Neural crest cell (in vitro differentiated cells): ENCODE measurements at regions not wholly inside any gene's neighbourhood (a gene's known extent, or its start where the extent isn't known, plus 50 kb on each side); places are given as distances from the start of the nearest gene placed in this dataset.

Experiments used
- DNase-seq: peaks from one replicate; pipeline ENCODE4 v3.0.0; 2021; ENCODE audit warnings: low read depth, mixed read lengths, low spot score
- H3K27ac Mint-ChIP-seq: one replicate; pipeline ENCODE4 v1.8.0; 2021; ENCODE audit warnings: mild to moderate bottlenecking, mixed read lengths; ENCODE audit not compliant: unreplicated experiment
- H3K27me3 Mint-ChIP-seq: 2 replicates; pipeline ENCODE4 v1.8.0; 2021; ENCODE audit warnings: low read depth, mild to moderate bottlenecking, mixed read lengths
- H3K36me3 Mint-ChIP-seq: 2 replicates; pipeline ENCODE4 v1.8.0; 2021; ENCODE audit warnings: low read depth, mild to moderate bottlenecking, mixed read lengths
- H3K4me1 Mint-ChIP-seq: 2 replicates; pipeline ENCODE4 v1.8.0; 2021; ENCODE audit warnings: mixed read lengths
- H3K4me3 Mint-ChIP-seq: one replicate; pipeline ENCODE4 v1.8.0; 2021; ENCODE audit warnings: mild to moderate bottlenecking, mixed read lengths
- H3K9me3 Mint-ChIP-seq: 2 replicates; pipeline ENCODE4 v1.8.0; 2021; ENCODE audit warnings: mixed read lengths
- CTCF ChIP-seq: fragments of 200-600 bp; sonication (generic); conservative IDR thresholded peaks from 2 replicates; pipeline ENCODE4 v1.5.0; 2021; ENCODE audit warnings: antibody characterized with exemption, mild to moderate bottlenecking

DNA sequence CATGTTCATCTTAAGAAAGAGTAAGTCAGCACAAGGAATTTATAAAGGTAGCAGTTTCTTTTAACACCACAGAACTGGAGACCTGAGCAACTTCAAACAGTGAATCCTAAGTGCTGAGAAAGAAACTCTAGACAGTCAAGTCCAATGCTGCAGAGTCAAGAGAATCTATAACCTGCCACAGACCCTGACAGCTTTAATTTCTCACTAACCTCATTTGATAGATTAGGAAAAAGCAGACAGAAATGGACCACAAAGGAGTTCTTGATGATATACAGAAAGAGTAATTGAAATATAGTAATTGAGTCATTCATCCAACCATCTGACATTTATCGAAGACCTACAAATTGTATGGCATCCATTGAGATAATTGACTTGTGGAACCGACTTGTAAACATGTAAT, 847.0 kb downstream of the SORCS1 start:
- no peaks in the 10 kb centered on the region for H3K9me3 Mint-ChIP-seq
- no peak overlapping the region for H3K4me3 Mint-ChIP-seq
- no peaks in the 10 kb centered on the region for H3K4me1 Mint-ChIP-seq
- H3K27me3 Mint-ChIP-seq, result no peaks in the 10 kb centered on the region
- no peak for TF ChIP-seq CTCF
- H3K36me3 Mint-ChIP-seq, result no peaks in the 10 kb centered on the region
- DNase-seq, result no peak
- no peak overlapping the region for H3K27ac Mint-ChIP-seq

GRCh38 chr10:106313041-106313440, 851.5 kb downstream of the SORCS1 start:
- no peak overlapping the region for H3K27ac Mint-ChIP-seq
- no peaks in the 10 kb centered on the region for H3K36me3 Mint-ChIP-seq
- H3K4me3 Mint-ChIP-seq, result no peak overlapping the region
- no peak for TF ChIP-seq CTCF
- no peaks in the 10 kb centered on the region for H3K9me3 Mint-ChIP-seq
- DNase-seq, result no peak
- H3K27me3 Mint-ChIP-seq, result no peaks in the 10 kb centered on the region
- H3K4me1 Mint-ChIP-seq, result peaks cover 13% of the 10 kb centered on the region

DNA sequence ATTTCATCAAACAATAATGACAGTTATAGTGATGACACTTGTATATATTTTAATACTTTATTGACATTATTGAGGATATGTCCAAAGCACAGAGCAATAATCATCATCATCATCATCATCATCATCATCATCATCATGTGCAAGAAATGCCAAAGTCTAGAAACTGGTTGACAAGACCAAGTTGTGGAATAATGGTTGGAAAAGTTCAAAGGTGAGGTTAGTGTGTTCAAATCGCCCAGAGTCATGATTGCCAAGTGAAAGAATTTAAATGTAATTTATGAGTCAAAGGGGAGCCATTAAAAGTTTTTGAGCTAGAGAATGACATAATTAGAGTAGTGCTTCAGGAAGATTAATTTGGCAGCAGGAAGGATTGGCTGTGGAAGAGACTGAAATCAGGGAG, 852.4 kb downstream of the SORCS1 start:
- H3K36me3 Mint-ChIP-seq, result no peaks in the 10 kb centered on the region
- H3K4me3 Mint-ChIP-seq, result no peak overlapping the region
- no peak for TF ChIP-seq CTCF
- DNase-seq, result no peak
- peaks cover 13% of the 10 kb centered on the region for H3K4me1 Mint-ChIP-seq
- H3K9me3 Mint-ChIP-seq, result no peaks in the 10 kb centered on the region
- H3K27ac Mint-ChIP-seq, result no peak overlapping the region
- no peaks in the 10 kb centered on the region for H3K27me3 Mint-ChIP-seq

- DNase-seq, result no peak
- H3K9me3 Mint-ChIP-seq, result no peaks in the 10 kb centered on the region
- no peak for TF ChIP-seq CTCF
- H3K4me3 Mint-ChIP-seq, result no peak overlapping the region
- no peaks in the 10 kb centered on the region for H3K36me3 Mint-ChIP-seq
- H3K4me1 Mint-ChIP-seq, result peaks cover 13% of the 10 kb centered on the region
- H3K27ac Mint-ChIP-seq, result no peak overlapping the region
- H3K27me3 Mint-ChIP-seq, result no peaks in the 10 kb centered on the region
Observed at GRCh38 chr10:106311590-106311989, 852.9 kb downstream of the SORCS1 start.

DNA sequence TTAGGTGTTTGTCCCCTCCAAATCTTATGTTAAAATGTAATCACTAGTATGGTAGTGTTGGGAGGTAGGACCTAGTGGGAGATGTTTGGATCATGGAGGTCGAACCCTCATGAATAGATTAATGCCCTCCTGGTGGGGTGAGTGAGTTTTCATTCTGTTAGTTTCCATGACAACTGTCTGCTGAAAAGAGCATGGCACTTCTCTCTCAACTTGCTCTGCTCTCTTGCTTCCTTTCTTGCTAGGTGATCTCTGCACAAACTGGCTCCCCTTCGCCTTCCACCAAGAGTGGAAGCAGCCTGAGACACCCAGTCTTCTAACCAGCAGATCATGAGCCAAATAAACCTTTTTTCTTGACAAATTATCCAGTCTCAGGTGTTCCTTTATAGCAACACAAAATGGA, 853.9 kb downstream of the SORCS1 start:
- no peak for DNase-seq
- peak overlapping the region; percentile 38 for H3K27ac Mint-ChIP-seq
- no peaks in the 10 kb centered on the region for H3K9me3 Mint-ChIP-seq
- peaks cover 13% of the 10 kb centered on the region for H3K4me1 Mint-ChIP-seq
- TF ChIP-seq CTCF, result no peak
- H3K36me3 Mint-ChIP-seq, result no peaks in the 10 kb centered on the region
- no peaks in the 10 kb centered on the region for H3K27me3 Mint-ChIP-seq
- no peak overlapping the region for H3K4me3 Mint-ChIP-seq

DNA sequence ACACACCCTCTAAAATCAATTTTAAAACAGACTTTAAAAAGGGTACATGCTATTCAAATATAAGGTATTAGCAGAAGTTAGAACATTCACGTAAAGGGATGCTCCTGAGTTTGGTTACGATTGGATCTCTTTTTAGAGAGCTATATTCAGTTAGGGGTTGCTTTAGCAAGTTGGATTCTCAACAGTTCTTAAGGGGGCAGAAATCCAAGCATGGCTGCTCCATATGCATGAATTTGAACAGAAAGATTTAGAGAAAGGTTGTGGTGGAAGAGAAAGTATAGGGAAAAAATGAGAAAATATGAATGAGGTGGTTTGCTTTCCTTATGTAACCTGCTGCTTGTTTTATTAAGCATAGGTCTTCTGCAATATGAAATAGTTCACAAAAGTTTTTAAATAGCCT, 855.1 kb downstream of the SORCS1 start:
- no peak for TF ChIP-seq CTCF
- H3K27ac Mint-ChIP-seq, result no peak overlapping the region
- no peaks in the 10 kb centered on the region for H3K36me3 Mint-ChIP-seq
- H3K9me3 Mint-ChIP-seq, result no peaks in the 10 kb centered on the region
- H3K4me1 Mint-ChIP-seq, result peaks cover 13% of the 10 kb centered on the region
- no peaks in the 10 kb centered on the region for H3K27me3 Mint-ChIP-seq
- DNase-seq, result no peak
- H3K4me3 Mint-ChIP-seq, result no peak overlapping the region
